GM19463 (cell line): ENCODE measurements at regions not wholly inside any gene's neighbourhood (a gene's known extent, or its start where the extent isn't known, plus 50 kb on each side); places are given as distances from the start of the nearest gene placed in this dataset.
"Not testable (repeated sequence)": the region's sequence is repeated elsewhere in the genome, so short reads cannot be mapped to it uniquely, and the experiment has no call there.

Source experiments
- ATAC-seq: cut with Tn5 transposase; IDR thresholded peaks from one replicate; pipeline ENCODE4 v1.9.1; 2021; ENCODE audit warnings: mild to moderate bottlenecking, moderate library complexity; ENCODE audit not compliant: unreplicated experiment

GRCh38 chr22:19660583-19660982 is 53.7 kb upstream of the SEPTIN5 start:
- ATAC-seq: not testable (repeated sequence)

GRCh38 chr22:19661156-19661555 is 53.1 kb upstream of the SEPTIN5 start:
- no peak for ATAC-seq

GRCh38 chr22:19662049-19662684 is 52.1 kb upstream of the SEPTIN5 start:
- not testable (repeated sequence) for ATAC-seq

- ATAC-seq: no peak
These were observed 51.0 kb upstream of the SEPTIN5 start for GRCh38 chr22:19663286-19663815.

GRCh38 chr22:19663821-19664355 is 50.4 kb upstream of the SEPTIN5 start:
- no peak for ATAC-seq

- ATAC-seq: no peak
These were observed 49.9 kb upstream of the SEPTIN5 start for GRCh38 chr22:19664406-19664805.
